GM21619 (cell line): ENCODE measurements at regions not wholly inside any gene's neighbourhood (a gene's known extent, or its start where the extent isn't known, plus 50 kb on each side); places are given as distances from the start of the nearest gene placed in this dataset.

Experiments used
- ATAC-seq: cut with Tn5 transposase; IDR thresholded peaks from one replicate; pipeline ENCODE4 v1.9.1; 2021; ENCODE audit not compliant: unreplicated experiment

DNA sequence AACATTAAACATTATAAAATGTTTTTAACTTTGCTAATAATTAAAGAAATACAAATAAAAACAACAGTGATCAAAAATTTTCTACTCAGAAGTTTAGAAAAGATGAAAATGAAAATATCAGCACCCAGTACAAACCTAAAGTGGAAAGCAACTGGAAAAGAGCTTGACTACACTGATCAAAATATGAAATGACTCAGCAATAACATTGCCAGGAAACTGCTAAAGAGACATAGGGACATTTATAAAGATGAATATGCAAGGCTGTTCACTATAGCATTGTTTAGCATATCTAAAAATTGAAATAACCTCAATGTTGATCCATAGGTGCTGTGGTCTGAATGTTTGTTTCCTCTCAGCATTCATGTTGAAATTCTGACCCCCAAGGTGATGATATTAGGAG lies 88.5 kb upstream of the NOCT start:
- no peak for ATAC-seq

DNA sequence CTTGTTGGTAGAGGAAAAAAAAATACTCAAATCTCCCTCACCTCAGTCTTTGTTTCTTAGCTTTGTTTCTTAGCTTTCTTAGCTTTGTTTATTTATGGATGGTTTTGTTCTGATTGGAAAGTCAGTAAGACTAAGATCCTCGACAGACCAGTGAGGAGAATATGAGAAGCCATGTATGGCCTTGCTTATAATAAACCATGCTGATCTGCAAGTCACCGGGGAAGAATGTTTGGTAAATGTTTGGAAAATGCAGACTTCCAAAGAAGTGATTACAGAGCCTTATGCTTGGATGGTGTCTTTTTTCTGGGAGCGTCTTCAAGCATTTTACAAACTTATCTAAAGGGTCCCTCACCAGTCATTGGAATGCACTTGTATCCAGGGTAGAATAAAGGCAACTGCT lies 90.1 kb upstream of the NOCT start:
- no peak for ATAC-seq

DNA sequence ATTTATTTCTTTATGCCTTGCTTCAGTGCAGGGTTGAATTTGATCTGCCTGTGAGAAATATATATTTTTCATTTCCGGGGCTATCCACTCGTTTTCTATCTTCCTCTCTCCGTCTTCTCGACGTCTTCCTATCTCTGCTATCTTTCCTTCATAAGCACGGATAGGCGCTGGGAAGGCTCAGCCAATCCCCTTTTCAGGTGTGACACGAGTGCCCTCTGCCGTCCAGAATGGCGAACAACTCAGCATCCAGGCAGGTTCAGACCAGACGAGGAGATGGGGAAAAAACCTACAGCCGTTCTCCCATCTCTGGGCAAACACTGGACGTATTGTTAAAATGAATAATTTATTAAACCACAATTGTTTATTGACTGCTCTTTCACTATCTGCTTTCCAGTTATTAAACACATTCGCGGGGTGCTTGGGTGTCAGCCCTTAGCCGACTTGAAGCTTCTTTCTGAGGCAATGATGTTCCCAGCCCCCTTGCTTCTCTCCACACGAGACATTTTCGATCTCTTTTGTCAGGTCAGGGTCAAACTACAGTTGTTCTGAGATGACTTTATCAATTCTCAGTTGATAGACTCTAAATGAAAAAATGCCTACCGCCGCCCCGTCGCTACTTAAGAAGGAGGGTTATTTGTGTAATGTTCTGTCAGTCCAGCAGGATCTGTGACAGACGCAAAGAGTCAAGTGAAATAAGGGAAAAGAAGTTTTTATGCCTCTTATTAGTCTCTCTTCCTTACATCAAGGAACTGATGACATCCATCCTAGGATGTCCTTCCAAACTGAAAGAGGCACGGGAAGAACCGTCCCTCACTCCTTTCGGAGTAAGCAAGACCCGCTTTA lies 96.3 kb upstream of the NOCT start:
- ATAC-seq, result peak; percentile 62

DNA sequence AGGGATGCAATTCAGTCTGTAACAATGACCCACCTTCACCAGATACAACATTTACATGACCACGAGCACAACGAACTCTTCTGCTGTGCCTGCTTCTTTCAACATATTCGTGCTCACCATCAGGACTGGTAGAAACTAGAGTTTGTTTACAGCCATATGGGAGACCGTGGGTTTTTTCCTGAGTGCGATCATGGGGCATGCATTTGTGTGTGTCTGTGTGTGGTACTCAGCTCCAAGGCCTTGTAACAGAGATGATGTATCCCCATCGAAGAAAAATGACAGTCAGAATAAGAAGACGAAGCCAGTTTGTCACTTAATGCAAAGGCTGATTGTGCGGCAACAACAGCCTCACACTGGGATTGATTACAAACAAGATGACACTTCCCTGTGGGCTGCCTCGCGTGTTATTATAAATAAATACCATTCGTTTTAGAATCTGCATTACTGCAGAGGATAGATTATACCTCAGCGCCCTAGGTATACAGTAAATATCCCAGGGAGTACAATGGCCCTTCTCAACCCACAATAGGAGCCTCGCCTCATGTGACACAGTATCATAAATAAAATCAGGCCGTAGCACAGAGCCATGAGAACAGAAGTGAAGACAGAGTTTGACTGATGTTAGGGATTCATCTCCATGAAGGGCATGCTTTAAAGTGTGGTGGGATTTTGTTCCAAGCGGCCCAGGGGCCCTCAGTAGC lies 97.3 kb upstream of the NOCT start:
- ATAC-seq, result no peak

DNA sequence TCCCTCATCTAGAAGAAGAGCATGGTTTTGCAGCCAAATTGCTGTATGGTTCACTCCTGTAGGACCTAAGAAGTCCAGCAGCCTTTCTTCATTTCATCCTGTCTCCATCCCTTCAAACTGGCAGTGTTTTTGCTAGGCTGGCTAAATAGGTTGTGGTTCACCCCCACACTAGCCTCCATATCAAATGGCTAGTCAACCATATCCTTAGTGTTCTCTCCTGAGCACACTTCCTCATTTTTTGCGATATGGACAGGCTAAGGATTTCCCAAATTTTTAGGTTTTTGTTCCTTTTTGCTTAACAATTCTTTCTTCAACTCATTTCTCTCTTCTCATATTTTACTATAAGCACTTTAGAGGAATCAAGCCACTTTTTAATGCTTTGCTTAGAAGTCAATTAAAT lies 98.8 kb upstream of the NOCT start:
- no peak for ATAC-seq

DNA sequence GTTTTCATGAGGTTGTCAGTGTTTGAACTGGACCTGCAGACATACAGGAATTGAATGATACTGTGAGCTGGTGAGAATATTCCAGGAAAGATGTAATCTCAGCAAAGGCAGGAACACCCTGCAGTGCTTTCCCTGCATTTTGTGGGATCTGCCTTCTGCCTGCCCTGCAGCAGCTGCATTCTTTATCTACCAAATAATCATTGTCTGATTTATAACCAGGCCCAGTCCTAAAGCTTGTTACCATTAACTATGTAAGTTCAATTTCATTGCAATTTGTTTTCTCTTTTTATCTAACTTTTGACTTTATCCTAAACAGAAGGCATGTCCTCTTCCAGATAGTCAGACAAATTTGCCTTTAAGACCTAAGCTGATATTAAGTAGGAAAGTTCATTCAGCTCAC lies 99.8 kb upstream of the NOCT start:
- ATAC-seq, result no peak

DNA sequence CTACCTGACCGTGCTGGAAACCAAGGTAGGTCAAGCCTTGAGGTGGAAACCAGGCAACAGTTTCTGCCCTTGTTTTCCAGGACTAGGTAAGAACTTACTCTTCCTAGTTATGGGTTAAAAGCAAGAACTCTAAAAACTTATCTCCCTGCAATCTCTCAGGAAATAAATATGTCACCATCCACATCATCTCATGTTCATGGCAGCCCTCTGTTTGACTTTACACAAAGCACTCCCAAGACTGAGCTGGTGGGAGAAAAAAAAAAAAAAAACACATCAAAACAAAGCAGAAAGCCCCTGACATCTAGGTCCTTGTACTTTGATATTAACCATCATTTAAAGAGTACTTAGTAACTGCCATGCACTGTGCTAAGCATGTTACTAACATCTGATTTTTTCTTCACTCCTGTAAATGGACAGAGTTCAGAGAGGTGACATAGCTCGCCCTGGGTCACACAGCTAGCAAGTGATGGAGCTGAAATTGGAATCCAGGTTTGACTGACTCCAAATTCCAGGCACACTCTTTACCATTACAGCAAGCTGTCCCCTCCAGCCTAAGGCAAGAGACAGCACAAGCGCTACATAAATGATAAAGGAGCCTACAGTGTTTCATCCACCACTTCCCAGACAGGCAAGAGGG lies 102.8 kb upstream of the NOCT start:
- no peak for ATAC-seq

DNA sequence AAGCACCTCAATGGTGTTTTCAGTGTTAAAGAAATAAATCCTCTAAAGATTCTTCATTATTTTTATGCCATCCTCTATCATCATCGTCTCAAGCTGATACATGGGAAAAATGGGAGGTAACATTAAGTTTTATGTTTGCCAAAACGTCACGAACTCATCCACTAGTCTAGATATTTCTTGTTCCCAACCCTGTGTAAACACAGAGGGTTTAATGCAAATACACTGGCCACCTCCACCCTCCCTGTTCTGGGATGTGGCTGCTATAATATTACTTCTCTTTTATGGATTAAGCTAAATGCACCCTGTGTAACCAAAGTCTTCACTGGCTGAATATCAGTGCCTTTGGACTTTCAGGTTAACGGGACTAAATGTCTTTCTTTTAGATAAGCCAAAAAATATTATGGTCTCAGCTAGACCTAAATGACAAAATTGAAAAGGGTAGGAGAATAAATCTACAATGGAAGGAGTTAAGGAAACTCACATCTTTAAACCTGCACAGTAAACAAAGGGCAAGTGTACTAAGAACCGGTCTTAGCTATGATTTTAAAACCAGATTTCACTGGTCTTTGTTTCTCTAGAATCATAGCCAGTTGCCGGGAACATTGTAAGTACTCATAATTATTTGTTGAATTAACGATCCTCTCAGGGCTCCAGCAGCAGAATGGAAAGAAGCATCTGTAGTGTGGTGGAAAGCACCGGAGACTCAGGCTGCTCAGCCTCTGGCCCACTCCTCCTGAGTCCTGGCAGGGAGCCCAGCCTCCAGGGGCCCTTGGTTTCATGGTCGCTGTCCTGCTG lies 103.5 kb upstream of the NOCT start:
- no peak for ATAC-seq

DNA sequence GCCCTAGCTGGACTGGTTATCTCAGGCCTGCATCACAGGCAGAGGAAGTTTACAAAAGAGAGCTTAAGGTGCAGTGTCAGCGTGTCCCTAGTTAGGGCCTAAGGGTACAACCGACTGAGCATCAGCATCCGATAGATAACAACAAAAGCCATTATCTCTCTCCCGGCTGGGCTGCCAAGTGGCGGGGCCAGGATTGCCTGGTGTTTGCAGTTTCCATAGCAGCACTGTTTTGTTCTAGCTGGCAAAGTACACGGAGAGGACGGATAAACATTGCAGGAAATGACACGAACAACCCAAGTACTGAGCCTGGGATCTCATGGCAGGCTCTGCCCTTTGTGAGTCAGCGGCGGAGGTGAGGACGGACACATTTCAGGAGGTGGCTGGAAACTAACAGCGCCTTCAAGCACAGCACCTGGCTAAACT lies 104.7 kb upstream of the NOCT start:
- no peak for ATAC-seq

DNA sequence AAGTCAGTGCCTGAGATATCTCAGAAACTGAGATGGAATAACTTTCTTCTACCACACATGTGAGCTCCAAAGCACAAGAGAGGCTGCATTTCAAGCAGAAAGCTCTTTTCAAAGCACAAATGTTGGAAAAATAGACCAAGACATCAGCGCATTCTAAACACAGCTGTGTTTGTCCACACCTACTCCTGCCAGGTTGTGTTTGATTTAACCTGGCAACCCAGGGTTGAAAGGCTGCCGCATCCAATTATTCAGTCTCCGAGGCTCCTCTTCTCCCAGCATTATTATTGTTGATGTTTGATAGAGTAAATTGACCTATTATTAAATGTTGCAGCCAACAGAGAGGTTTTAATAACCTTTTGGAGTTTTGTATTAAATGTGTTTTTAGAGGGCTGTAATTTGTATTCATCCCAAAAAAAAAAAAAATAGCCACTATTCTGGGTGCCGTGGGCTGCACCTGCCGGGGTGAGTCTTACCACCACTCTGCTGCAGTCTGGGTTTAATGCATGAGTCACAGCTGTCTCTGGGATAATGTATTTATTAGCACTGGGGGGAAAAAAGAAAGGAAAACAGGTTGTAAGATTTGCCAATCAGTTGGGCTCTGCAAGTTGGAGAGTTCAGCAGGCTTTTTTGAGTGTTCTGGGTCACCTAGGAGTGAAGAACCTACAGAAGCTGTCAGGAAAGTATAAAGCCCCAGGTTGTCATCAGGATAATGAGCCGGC lies 105.2 kb upstream of the NOCT start:
- ATAC-seq, result no peak

DNA sequence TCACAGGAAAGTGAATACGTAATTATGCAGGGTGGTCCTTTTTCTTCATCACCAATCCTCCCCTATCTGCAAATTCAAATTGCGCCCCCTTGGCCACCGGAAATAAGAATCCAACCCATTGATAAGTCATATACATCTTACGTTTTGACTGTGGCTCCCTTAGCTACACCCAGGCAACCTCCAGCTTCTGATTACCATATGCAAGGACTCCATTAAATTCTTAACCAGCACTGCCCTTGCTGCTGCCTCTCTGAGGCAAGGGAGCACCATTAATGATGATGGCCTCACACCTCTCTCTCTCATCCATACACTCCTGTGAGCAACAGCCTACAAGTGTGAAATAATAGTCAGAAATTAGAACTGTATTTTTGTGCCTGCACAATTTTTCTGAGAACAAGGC lies 106.0 kb upstream of the NOCT start:
- ATAC-seq, result no peak

DNA sequence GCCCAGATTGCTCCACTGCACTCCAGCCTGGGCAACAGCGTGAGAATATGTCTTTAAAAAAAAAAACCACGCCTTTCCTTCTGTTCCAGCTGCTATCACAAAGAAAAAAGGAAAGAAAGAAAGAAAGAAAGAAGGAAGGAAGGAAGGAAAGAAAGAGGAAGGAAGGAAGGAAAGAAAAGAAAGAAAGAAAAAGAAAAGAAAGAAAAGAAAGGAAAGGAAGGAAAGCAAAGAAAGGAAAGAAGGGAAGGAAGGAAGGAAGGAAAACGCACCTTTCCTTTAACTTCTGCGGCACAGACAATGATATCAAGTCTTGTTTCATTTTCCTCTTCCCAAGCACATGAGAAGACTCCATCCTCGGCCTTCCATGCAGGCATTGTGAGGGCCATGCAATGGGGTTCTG lies 107.4 kb upstream of the NOCT start:
- no peak for ATAC-seq

DNA sequence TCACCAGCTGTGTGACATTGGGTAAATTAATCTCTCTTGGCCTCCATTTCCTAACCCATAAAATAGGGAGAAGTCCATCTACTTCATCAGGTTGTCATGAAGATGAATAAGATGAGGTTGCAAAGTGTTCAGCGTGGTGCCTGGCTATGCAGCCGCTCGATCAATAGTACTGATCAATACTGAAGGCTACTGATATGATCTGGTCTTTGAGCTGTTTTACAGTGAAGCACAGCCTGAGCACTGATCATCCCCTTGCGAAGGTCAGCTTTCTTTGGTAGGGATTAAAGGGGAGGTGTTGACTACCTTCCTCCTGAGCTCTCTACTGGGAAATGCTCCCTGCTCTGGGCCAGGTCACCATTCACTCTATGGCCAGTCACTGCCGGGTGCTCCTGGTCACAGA lies 108.4 kb upstream of the NOCT start:
- ATAC-seq, result no peak

DNA sequence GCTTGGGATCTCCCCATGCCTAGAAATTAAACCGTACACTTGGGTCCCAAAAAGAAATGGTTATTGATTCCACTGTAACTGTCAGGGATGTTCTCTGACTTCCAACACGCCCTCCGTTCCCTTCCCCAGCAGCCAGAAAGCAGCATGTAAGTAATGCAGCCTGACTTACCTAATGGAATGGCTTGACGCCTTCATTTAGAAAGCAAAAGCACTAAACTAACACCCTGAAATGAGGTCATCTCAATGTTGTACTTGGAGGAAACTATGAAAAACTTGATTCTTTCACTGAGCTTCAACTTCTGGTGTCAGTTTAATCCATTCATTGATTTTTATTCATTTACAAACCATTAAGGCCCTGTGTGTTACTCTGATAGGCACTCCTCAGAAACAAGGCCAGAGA lies 110.8 kb upstream of the NOCT start:
- no peak for ATAC-seq

DNA sequence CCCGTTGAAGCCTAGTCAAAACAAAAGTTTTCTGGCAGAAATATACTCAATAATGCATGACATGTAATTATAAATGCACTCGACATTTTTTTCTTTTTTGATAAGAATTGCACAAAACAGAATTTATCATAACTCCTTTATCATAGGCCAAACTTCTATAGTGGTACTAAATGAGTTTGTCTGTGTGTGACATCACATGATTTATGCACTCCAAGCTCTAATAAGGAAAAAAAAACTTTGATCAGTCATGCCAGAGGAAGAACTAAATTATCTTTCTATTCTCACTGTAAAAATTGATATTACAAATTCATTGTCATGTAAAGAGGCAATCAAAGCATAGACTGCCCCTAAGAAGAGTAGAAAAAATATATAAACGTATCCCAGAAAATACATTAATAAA lies 112.4 kb upstream of the NOCT start:
- no peak for ATAC-seq

DNA sequence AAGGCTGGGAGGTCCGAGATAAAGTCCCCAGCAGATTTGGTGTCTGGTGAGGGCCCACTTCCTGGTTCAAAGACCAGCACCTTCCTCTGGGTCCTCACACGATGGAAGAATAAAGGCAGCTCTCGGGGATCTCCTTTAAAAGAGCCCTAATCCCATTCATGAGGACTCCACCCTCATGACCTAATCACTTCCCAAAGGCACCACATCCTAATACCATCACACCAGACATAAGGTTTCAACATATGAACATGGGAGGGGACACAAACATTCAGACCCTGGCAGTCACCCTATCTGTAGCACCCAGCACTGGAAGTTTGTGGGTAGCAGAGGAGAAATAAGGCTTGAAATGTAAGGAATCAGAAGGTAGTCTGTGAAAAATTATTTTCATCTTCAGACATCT lies 112.9 kb upstream of the NOCT start:
- ATAC-seq, result no peak

DNA sequence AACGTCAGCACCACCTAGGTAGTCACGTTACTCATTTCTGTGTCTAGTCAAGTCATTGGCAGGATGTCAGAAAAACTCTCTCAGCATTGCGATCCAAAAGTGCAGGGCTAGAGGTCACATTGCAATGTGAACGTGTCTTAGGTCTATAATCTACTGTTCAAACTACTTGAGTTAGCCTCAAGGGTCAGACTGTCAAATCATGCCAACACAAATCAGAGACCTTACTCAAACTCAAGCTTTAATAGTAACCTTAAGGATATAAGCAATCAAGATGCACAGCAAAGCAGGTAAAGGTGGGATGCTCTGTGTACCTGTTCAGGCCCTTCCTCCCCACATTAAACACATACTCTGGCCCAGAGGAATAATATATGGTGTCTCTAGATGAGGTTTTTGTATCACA lies 114.4 kb upstream of the NOCT start:
- no peak for ATAC-seq

DNA sequence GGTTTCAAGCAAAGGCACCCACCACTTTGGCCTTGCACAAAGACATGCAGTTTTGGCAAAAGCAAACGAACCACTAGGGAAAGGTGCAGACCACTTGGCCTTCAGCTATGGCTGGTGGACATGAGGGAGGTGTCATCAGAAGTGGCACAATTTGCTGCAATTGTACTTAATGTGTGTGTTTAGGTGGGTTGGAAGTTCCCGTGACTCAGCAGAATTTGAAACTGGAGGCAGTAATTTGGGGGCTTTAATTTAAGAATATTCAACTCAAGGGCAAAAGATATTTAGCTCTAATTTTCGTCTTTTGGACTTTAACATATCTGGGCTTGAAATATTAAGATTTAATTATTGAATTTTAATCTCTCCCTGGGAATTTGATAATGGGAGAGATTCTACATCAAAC lies 115.6 kb upstream of the NOCT start:
- no peak for ATAC-seq

DNA sequence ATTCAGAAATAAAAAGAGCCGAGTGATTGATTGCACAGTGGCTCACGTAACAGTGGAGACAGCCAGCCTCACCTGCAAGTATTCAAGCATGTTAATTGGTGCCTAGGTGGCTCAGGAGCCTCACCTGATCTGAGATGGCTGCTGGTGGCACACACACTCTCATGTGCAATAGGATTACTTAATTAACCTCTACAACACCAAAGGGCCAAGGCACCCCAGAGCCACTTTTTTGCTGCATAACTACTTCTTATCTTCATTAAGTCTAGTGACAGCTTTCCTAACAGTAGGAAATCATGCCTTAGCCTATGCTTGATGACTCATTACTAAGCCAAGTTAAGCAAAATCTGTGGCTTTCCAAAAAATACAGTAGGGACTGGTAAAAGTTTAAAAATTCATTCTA lies 117.3 kb upstream of the NOCT start:
- ATAC-seq, result no peak

DNA sequence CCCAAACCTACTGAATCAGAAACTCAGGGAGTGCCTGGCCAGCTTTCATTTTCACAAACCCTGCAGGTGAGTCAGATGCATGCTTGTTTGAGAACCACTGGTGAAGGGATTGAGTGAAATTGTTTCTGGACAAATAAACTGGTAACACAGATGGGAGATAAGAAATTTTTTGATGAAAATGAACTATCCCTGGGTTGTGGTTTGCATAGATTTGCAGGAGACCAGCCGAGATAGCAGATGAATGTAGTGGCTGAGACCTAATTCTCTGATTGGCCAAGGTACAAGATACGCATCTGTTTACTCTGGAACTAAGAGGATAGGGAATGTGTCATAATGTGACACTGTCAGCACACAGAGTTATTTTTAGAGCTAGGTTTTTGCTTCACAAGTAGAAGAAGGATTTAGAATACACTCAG lies 117.8 kb upstream of the NOCT start:
- no peak for ATAC-seq

DNA sequence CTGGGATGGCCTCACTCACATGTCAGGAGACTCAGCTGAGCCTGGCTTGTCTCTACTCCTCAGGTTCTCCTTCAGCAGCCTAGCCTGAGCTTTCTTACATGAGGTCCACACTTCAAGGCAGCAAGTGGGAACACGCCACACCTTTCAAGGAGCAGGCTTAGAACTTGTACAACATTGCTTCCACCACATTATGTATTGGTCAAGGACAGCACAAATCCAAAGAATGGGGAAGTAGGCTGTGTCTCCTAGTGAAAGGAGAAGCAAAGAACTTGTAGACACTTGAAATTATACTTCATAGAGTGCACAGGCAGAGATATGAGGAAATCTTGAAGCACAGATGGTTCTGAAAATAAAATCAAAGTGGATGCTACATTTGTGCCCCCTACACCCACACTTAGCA lies 120.9 kb upstream of the NOCT start:
- no peak for ATAC-seq
